ENCODE measurements at regions not wholly inside any gene's neighbourhood (a gene's known extent, or its start where the extent isn't known, plus 50 kb on each side); places are given as distances from the start of the nearest gene placed in this dataset.

DNA sequence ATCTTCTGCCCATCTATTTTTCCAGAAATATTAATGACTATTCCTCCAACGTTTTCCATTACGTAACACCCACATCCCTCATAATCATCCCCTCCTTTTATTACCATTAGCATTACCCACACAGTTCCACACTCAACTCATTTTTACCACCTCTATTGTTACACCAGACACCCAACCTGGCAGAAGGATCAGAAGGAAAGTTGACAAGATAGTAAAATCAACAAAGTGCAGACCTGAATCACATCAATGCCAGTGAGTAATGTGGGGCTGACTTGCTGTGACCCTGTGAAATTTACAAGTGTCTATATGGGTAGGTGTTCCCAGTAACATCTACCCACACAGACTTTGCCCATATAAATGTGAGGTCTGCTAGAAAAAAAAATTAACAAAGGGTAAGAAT, 568.2 kb downstream of the MAFB start:
- no peak for DNase-seq

DNA sequence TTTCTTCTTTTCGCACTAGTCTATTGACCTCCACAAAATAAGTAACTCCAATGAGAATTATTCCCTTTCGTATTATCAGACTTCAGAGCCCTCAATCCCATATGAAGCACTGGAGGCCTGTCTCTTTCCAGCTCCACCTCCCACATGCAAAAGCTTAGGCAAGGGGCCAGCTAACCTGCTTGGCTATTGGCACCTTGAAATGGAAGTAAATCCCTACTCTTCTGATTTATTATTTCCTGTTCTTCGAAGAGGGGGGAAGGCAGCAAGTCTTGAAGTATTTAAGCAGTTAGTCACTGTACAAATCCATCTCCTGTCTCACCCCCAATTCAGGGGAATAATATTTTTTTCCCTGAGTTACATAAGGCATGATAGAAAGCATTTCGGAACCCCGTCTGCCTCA, 577.8 kb downstream of the MAFB start:
- DNase-seq, result no peak

DNA sequence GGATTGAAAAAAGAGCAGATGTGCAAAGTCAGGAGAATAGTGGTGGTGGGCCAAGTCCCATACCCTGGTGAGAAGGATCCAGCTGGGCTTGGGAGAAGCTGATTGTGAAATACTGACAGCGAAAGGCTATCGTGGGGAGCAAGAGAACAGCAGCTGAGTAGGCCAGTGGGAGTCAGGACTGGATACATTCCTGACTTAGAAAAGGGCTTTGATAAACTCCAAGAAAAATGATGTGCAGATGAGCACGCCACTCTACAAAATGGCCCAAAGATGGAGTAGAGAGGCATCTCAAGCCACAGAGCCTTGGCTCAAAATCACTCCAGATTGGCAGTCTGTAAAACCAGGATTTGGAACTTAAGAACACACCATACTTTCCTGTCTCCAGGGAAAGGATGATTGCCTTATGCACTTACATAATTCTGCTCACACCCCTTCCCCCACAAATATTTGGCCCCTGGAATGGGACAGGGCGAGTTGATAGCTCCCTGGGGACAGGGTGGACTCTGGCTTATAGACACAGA, 578.7 kb downstream of the MAFB start:
- no peak for DNase-seq

DNA sequence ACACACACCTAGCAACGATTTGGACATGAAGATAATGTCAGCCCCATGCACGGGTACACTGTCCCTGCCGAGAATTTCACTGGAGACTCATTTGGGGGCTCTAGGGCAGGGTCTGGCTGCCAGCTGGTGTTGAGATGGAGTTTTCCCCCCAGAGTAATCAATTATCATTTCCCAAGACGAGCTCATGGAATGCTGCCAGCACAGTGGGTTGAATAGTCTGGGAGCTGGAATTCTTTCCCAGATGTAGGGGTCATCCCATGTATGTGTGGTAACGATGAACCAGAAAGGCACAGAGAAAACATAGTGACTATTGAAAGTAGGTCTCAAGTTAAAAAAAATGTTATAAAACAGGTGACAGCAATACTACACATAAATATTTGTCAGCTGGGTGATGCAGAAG, 579.9 kb downstream of the MAFB start:
- DNase-seq, result no peak

DNA sequence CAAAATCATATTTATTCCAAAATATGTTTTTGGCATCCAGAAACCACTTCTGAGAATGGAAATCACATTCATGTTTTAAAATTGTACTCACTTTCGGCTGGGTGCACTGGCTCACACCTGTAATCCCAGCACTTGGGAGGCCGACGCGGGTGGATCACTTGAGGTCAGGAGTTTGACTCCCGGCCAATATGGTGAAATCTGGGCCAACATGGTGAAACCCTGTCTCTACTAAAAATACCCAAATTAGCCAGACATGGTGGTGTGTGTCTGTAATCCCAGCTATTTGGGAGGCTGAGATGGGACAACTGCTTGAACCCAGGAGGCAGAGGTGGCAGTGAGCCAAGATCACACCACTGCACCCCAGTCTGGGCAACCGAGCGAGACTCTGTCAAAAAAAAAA, 580.7 kb downstream of the MAFB start:
- DNase-seq, result no peak

DNA sequence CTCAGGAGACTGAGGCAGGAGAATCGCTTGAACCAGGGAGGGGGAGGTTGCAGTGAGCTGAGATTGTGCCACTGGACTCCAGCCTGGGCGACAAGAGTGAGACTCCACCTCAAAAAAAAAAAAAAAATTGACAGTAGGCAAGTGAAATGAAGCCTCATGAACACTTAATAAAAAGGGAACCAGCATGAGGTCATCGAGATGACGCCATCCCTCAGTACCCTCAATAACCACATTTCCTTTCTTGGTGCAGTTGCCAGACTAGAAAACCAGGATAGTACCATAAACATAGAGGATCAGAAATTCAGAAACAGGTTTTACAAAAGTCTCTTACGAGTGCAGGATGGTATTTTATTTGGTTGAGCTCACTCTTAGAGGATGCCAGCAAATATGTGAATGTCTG, 584.1 kb downstream of the MAFB start:
- DNase-seq, result no peak

DNA sequence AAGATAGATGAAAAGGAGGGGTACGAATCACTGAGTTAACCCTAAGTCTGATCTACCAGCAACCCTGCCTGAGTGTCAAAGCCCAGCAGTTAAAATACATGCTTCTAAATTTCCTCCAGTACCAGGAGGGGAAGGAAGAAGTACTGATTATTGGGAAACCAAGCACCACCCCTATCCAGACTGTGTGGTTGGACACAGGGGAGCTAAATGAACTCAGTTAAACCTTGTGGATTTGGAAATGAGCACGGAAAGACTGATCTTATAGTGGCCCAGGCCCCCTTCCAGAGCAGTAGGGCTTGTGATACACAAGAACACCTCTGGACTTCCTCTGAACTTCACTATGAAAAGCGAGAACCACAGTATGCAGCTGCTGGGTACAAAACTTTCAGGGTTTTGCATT, 585.6 kb downstream of the MAFB start:
- DNase-seq, result no peak

DNA sequence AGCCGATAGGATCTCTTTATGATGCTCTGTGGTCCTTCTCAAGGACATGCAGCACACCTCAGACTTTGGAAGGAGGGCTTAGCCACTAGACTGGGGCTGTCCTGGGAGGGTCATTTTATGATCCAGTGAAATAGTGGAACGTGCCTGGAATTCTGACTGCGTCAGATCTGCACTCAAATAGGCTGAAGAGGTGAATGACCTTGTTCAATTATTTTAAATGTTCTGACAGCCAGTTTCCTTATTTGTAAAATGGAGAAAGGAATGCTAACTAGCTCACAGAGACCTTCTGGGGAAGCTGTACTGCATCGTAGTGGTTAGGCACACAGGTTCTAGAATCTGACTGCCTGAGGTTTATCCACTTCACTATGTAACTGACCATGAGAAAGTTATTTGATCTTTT, 587.5 kb downstream of the MAFB start:
- no peak for DNase-seq

DNA sequence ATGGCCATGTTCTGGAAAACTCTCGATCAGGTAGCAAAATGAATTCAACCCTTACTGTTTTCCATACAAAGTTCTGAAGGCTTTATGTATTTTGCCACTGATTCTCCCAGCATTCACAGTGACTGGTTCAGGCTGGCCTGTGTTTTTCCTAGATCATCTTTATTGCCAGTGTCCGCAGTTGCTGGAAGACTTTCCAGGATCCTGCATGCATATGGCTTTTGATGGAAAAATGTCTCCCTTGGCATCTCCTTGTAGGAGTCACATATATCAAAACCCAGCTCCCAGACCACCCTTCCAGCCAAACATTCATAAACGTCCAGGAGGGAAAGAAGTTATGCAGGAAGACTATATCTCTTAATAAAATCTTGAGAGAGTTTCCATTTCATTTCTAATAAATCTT, 588.8 kb downstream of the MAFB start:
- no peak for DNase-seq

DNA sequence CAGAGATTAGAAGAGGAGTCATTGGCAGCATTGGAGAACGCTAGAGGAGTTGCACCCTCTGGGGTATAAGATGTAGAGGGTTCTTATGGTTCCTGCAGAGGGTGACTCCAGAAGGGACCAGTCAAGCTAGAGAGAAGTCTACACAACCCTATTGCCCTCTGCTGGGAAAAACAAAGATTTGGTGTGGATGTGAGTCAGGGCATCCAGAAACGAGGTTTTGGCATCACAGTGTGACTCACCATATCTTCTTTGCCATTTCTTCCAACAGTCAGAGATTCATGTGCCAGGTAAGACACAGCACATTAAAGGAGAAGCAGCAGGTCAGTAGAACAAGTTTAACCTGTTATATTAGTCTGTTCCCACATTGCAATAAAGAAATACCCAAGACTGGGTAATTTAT, 598.8 kb downstream of the MAFB start:
- no peak for DNase-seq

DNA sequence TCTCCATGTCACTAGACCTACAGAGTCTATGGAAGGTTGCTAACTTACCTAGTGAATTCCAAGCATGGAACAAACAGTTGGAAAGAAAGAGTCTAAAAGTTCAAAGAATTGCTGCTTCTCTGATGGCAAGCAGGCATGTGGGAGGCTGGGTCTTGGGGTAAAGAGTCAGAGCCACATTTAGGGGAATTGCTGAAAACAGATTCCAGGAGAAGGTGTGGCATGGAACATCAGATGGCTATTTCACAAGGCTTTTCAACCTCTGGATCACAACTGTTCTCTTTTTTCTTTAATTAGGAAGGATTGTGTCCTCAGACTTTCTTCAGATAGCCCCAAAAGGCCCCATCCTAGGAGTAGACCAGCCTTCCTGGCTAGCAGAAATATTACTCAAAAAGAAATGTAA, 601.5 kb downstream of the MAFB start:
- no peak for DNase-seq

DNA sequence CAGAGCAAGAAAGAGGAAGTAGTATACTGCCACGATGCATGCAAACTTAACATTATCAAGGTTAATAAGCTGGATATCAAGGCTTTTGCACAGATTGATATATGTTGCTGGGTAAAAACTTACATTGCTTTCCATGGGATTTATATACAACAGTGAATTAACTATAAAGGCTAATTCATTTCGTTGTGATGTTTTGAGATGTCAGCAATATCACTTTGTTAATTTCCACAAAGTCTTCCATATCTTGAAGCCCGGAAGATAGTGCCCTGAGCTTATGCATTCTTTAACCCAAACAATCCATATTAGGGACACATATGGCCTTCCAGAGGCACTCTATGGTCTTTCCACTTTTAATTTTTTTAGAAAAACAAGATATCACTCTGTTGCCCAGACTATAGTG, 603.5 kb downstream of the MAFB start:
- DNase-seq, result no peak

DNA sequence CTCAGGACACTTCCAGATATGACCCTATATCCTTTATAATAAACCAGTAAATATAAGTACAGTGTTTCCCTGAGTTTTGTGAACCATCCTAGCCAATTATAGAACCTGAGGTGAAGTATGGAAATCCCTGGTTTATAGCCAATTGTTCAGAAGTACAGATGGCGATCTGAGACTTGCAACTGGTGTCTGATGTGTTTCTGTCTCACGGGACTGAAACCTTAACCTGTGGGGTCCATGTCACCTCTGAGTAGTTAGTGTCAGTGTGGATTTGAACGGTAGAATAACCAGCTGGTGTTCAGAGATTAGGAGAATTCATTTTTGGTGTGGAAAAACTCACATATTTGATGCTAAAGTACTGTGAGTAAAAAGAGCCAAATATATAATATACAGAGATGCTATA, 606.6 kb downstream of the MAFB start:
- no peak for DNase-seq

DNA sequence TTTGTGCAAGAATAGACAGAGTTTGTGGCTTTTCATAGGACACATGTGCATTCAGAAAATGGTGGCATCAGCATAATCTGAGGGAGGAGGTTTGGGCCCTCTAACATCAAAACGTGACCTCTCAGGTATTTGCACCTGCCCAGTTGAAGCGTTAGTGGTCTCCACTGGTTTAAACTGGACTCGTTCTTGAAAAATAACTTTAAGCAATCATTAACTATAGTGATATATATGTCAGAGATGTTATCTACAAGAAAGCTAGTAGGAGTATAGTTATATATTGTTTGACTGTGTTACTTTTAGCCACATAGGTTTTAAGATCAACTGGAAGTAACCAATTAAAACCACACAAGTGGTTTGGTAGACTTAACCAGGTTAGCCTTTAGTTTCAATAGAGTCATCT, 607.4 kb downstream of the MAFB start:
- DNase-seq, result no peak

DNA sequence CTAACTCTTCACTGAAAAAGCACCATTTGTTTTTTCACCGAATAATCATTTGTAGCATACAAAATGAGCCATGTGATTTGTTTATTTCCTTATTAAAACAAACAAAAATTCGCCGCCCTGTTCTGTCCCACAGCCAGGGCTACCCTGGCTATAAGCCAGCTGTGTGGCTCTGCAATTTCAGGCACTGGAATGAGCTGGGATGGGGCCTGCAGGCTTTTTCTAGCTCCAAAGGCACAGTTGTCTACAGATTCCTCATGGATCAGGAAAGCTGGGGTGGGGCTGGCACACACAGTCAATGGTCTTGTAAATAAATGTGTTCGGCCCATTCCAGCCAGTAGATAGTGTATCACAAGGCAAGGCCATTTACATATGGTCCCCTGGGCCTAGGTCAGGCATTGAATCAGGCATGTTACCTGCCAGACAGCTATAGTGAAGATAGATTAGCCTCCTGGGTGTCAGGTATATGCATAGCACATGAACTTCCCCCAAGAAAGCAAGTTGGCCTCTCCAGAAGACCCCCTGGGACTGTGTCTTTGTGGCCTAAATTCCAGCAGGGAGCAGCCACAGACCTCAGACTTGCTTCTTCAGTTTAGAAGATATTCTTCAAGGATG, 608.9 kb downstream of the MAFB start:
- DNase-seq, result no peak

DNA sequence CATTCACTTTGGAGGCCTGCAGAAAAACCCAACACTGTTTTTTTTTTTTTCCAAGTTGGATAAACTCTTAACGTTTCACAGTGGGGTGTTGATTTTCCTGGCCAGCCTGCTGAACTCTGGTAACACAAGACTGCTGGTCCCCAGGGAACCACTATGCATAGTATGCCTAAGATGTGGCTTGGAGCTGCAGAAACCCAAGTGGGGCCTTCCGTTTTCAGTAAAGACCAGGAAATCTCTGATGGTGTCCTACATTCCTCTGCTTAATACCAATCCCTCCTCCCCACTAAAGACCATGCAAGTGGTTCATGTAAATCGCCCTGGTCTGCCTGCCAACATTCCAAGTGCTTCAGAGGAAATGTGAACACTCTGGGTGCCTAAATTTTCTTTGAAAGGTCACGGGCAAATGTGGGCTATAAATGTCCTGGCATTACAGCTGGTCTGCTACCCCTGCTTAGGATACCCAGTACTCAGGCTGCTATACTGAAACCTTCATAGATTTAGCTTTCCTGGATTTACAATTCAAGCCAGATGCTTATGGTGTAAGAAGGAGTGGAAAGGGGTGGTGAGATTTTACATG, 615.4 kb downstream of the MAFB start:
- DNase-seq, result no peak

DNA sequence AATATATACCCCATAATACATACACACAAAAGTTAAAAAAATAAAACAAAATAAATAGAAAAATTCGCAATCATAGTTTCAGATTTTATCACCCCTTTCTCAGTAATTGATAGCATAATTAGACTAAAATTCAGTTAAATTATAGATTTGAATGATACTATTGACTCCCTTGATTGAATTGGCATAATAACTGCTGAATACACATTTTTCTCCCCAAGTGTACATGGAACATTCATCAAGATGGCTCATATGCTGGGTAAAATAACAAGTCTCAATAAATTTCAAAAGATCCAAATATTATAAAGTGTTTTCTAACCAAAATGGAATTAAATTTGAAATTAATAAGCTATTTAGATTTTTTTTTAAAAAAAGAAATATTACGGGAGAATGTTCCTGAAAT, 616.1 kb downstream of the MAFB start:
- no peak for DNase-seq

DNA sequence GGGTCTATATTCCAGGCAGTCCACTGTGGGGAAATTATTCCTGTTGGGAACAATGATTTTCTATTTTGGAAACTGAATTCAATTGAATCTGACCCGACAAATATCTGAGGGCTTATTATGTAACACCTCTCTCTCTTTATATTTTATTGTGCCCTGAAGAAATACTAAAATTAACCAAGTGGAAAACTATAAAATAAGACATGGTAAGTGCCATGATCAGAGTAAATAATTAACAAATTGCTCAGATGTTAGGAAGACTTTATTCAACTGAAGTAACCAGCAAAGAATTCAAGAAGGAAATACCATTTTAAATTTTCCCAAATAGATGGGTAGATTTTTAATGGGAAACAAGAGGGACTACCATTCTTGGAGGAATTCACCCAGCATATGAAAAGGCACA, 632.9 kb downstream of the MAFB start:
- DNase-seq, result no peak

DNA sequence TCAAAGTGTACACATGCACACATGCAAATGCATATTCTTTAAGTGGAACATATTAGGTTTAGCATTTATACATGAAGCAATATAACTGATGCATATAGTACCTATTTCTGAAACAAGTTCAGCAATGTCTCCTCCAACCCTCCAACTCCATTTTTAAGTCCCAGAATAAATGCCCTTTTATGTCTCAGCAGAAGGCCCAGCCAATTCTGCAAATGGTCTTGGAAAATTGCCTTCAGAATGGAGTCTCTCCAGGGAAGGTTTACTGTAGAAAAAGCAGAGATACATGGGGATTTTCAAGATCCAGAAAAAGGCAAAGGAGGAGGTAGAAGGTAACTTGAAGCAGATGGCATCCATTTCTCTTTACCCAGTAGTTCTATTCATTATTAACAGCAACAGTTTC, 633.3 kb downstream of the MAFB start:
- DNase-seq, result no peak

DNA sequence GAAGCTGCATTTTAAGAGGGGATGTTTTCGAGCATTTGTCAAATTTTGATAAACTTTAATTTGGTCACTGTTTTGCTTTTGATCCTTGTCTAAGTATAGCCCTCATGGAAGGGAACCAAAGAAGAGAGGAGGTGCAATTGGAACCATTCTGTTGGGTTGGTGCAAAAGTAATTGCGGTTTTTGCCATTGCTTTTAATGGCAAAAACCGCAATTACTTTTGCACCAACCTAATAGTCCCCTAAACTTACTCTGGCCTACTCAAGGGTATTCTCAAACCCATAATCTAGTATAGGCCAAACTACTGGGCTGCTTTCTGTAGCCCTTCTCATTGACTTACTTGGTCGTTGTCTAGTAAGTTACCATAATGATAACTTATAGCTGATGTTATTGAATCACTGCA, 634.7 kb downstream of the MAFB start:
- peak; percentile 1 for DNase-seq

DNA sequence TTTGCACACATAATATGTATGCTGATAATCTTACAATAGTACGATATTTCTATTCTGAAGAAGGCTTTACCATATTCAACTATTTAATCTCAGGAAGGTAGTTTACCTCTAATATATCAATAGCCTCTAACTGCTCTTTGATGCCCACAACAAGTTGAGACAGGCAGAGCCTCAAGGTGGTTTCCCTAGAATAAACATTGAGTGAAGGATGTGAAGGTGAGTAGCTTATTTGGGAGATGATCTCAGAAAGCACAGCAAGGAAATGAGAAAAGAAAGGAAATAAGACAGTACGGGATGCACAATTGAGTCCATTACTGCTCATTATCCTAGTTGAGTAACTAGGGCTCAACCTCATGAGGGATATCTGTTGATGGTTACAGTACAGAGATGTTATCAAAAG, 638.4 kb downstream of the MAFB start:
- no peak for DNase-seq

DNA sequence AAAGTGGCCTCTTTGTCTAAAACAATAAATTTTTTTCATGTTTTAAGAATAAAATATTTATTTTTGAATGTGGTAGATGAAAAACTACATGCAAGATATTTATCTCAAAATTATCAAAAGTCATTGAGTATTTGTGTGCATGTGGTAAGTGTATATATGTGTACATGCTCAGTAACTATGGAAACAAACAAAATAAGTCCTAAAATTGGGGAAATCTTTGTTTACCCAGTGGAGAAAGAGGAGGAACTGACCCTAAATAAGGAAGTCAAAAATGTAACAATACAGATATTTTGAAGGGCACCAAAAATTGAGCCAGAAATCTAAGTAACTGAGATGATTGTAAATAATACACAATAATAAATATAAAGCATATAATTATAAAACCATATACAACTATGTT, 639.2 kb downstream of the MAFB start:
- no peak for DNase-seq

DNA sequence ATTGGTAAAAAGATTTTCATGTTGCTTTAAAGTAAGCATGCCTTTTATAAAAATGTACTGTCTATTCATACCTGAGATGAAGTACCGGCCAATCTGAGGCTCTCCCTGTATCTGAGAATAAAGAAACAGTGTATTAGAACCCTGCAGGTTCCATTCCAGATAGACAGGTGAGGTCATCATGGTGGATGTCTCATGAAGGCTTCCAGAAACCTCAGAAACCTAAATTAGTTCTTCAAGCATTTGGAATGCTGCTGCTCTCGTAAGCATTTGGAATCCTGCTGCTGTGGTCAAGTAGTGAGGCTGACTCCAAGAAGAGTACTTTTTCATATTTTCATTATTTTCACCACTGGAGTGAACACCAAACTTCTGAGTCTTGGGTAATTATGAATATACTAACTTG, 642.3 kb downstream of the MAFB start:
- DNase-seq, result no peak

DNA sequence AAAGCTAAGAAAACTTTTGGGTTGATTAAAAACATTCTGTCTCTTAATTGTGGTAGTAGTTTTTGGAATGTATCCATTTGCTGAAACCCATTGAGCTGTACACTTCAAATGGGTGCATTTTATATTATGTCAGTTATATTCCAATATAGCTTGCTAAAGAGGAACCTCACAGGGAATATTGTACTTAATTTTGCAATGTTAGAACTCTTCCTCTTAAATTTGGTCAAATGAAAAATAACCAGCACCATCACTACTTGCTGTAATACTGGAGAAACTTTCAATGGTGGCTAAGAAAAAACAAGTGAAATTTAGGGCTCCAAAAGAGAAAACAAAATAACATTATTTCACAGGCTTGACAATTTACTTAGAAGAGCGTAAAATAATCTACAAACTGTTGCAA, 651.5 kb downstream of the MAFB start:
- no peak for DNase-seq

DNA sequence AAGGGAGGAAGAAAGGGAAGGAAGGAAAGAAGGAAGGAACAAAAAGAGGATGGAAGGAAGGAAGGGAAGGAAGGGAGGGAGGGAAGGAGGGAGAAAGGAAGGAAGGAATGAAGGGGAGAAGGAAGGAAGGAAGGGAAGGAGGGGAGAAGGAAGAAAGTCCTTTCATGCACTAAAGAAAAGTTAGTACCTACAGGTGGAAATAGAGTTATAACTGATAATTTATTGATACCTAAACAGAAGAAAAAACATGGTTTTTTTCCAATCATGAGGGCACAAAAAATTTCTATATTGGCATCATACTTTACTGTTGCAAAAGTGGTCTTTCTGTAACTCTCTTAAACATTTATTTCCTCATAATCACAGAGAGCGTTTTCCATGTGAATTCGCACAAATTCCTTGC, 659.4 kb downstream of the MAFB start:
- no peak for DNase-seq
